ENCODE measurements at regions not wholly inside any gene's neighbourhood (a gene's known extent, or its start where the extent isn't known, plus 50 kb on each side); places are given as distances from the start of the nearest gene placed in this dataset.

DNA sequence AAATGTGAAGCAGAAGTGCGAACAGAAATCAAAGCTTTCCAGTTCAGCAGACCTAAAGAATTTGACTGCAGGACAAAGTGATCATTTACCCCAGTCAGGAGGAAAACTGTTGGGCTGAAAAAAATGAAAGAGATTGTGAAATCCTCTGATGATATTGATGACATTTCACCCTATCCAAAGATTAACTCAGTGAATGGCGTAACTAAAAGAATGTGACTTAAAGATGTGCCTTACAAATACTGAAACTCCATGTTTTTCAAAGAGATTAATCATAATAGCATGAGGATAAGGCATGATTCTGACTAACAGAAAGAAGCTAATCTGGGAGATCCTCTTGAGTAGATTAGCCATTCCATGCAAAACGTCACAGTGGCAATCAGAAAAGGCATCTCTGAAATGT lies 225.6 kb downstream of the DUSP6 start:
- DNase-seq (ENCODE audit: low read depth, low spot score) = no peak
- no peak overlapping the region for H3K27ac ChIP-seq
- no peaks in the 10 kb centered on the region for H3K9me3 ChIP-seq (ENCODE audit: low read depth, low read length)
- no peak overlapping the region for H3K9ac ChIP-seq (ENCODE audit: insufficient read length)
- no peaks in the 10 kb centered on the region for H3K36me3 ChIP-seq (ENCODE audit: insufficient read depth, low read length)
- no peak for TF ChIP-seq POLR2AphosphoS5 (IDR thresholded peaks at IDR 0.05; ENCODE audit: borderline replicate concordance, low read depth, low read length)
- TF ChIP-seq FOXP2 (optimal IDR thresholded peaks at IDR 0.05; ENCODE audit: control extremely low read depth, extremely low read length, insufficient read depth) = no peak
- no peak for TF ChIP-seq EZH2 (IDR thresholded peaks at IDR 0.05)
- no peak overlapping the region for H3K4me3 ChIP-seq

DNA sequence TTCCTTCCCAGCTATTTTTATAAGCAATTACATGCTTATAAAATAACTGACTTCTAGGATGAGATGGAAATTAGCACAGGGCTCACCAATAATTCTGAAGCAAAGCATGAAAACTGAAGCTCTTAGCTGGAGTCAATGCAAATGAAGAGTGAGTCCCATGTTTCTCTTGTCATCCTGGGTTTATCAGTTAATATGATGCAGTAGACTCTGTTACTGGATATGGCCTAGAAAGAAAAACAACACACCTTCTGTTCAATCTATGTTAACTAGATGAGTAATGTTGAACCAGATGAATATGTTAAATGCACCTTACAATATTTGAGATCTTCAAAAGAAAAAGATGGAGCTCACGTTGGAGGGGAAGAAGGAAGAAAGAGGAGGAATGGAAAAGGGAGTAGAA lies 229.4 kb downstream of the DUSP6 start:
- no peak for DNase-seq (ENCODE audit: low read depth, low spot score)
- no peak overlapping the region for H3K27ac ChIP-seq
- H3K4me3 ChIP-seq = no peak overlapping the region
- no peaks in the 10 kb centered on the region for H3K36me3 ChIP-seq (ENCODE audit: insufficient read depth, low read length)
- TF ChIP-seq POLR2AphosphoS5 (IDR thresholded peaks at IDR 0.05; ENCODE audit: borderline replicate concordance, low read depth, low read length) (no peak), FOXP2 (optimal IDR thresholded peaks at IDR 0.05; ENCODE audit: control extremely low read depth, extremely low read length, insufficient read depth) (no peak), EZH2 (IDR thresholded peaks at IDR 0.05) (no peak)
- H3K9me3 ChIP-seq (ENCODE audit: low read depth, low read length) = no peaks in the 10 kb centered on the region
- H3K9ac ChIP-seq (ENCODE audit: insufficient read length) = no peak overlapping the region

- Histone ChIP-seq H3K4me3 (no peak overlapping the region), H3K9ac (ENCODE audit: insufficient read length) (no peak overlapping the region), H3K9me3 (ENCODE audit: low read depth, low read length) (no peaks in the 10 kb centered on the region), H3K36me3 (ENCODE audit: insufficient read depth, low read length) (no peaks in the 10 kb centered on the region), H3K27ac (no peak overlapping the region)
- no peak for DNase-seq (ENCODE audit: low read depth, low spot score)
- TF ChIP-seq FOXP2 (optimal IDR thresholded peaks at IDR 0.05; ENCODE audit: control extremely low read depth, extremely low read length, insufficient read depth) (no peak), EZH2 (IDR thresholded peaks at IDR 0.05) (no peak), POLR2AphosphoS5 (IDR thresholded peaks at IDR 0.05; ENCODE audit: borderline replicate concordance, low read depth, low read length) (no peak)
Measured at GRCh38 chr12:89117448-89118034, 234.8 kb downstream of the DUSP6 start.

- no peak overlapping the region for H3K9ac ChIP-seq (ENCODE audit: insufficient read length)
- TF ChIP-seq EZH2 (IDR thresholded peaks at IDR 0.05) = no peak
- TF ChIP-seq POLR2AphosphoS5 (IDR thresholded peaks at IDR 0.05; ENCODE audit: borderline replicate concordance, low read depth, low read length) = no peak
- no peak for TF ChIP-seq FOXP2 (optimal IDR thresholded peaks at IDR 0.05; ENCODE audit: control extremely low read depth, extremely low read length, insufficient read depth)
- DNase-seq (ENCODE audit: low read depth, low spot score) = no peak
Measured at GRCh38 chr12:89111964-89112363, 240.3 kb downstream of the DUSP6 start.

GRCh38 chr12:89108265-89108664 lies 244.0 kb downstream of the DUSP6 start:
- H3K27ac ChIP-seq = no peak overlapping the region
- TF ChIP-seq FOXP2 (optimal IDR thresholded peaks at IDR 0.05; ENCODE audit: control extremely low read depth, extremely low read length, insufficient read depth) = no peak
- no peak for TF ChIP-seq EZH2 (IDR thresholded peaks at IDR 0.05)
- no peak for TF ChIP-seq POLR2AphosphoS5 (IDR thresholded peaks at IDR 0.05; ENCODE audit: borderline replicate concordance, low read depth, low read length)
- no peaks in the 10 kb centered on the region for H3K9me3 ChIP-seq (ENCODE audit: low read depth, low read length)
- H3K9ac ChIP-seq (ENCODE audit: insufficient read length) = no peak overlapping the region
- no peak for DNase-seq (ENCODE audit: low read depth, low spot score)
- H3K36me3 ChIP-seq (ENCODE audit: insufficient read depth, low read length) = no peaks in the 10 kb centered on the region
- no peak overlapping the region for H3K4me3 ChIP-seq

More at GRCh38 chr12:89111964-89112363, 240.3 kb downstream of the DUSP6 start:
- H3K27ac ChIP-seq = no peak overlapping the region
- no peak overlapping the region for H3K4me3 ChIP-seq
- no peaks in the 10 kb centered on the region for H3K9me3 ChIP-seq (ENCODE audit: low read depth, low read length)
- H3K36me3 ChIP-seq (ENCODE audit: insufficient read depth, low read length) = no peaks in the 10 kb centered on the region

DNA sequence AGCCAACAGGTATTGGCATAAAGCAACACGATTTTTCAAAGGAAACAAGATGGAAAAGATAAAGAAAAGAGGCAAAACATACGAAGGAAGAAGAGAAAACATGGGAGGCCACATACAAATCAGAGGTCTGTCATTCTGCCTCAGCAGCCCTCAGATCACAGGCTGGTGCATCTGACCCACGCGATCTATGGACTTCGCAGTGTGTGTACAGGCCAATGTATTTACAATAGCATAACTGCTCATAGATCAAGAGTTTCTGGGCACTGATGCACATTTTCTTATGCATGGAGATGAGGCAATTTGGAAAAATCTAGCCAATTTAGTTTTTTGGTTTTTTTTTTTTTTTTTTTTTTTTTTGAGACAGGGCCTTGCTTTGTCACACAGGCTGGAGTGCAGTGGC lies 245.4 kb downstream of the DUSP6 start:
- no peaks in the 10 kb centered on the region for H3K36me3 ChIP-seq (ENCODE audit: insufficient read depth, low read length)
- no peak overlapping the region for H3K4me3 ChIP-seq
- H3K9me3 ChIP-seq (ENCODE audit: low read depth, low read length) = no peaks in the 10 kb centered on the region
- H3K27ac ChIP-seq = no peak overlapping the region
- DNase-seq (ENCODE audit: low read depth, low spot score) = no peak
- no peak overlapping the region for H3K9ac ChIP-seq (ENCODE audit: insufficient read length)
- no peak for TF ChIP-seq EZH2 (IDR thresholded peaks at IDR 0.05)
- no peak for TF ChIP-seq POLR2AphosphoS5 (IDR thresholded peaks at IDR 0.05; ENCODE audit: borderline replicate concordance, low read depth, low read length)
- no peak for TF ChIP-seq FOXP2 (optimal IDR thresholded peaks at IDR 0.05; ENCODE audit: control extremely low read depth, extremely low read length, insufficient read depth)

DNA sequence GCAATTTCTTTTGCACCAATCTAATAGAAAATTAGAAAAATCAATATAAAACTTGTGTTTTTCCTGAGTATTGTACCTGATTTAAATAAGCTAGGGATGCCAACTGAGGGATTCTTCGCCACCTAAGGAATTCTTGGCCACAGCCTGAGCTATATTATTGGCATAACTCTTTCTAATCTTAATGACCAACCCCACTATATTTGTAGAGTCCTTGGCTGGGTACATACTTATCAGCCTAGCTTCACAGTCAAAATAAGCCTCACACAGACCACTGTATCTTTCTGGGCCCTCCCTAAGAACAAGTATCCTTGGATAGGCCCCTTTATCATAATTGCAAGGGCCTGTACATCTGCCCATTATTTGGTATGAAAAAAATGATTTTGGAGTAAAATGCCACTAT lies 247.1 kb downstream of the DUSP6 start:
- Histone ChIP-seq H3K9me3 (ENCODE audit: low read depth, low read length) (no peaks in the 10 kb centered on the region), H3K27ac (no peak overlapping the region), H3K9ac (ENCODE audit: insufficient read length) (no peak overlapping the region), H3K4me3 (no peak overlapping the region), H3K36me3 (ENCODE audit: insufficient read depth, low read length) (no peaks in the 10 kb centered on the region)
- no peak for DNase-seq (ENCODE audit: low read depth, low spot score)
- TF ChIP-seq FOXP2 (optimal IDR thresholded peaks at IDR 0.05; ENCODE audit: control extremely low read depth, extremely low read length, insufficient read depth) (no peak), POLR2AphosphoS5 (IDR thresholded peaks at IDR 0.05; ENCODE audit: borderline replicate concordance, low read depth, low read length) (no peak), EZH2 (IDR thresholded peaks at IDR 0.05) (no peak)

DNA sequence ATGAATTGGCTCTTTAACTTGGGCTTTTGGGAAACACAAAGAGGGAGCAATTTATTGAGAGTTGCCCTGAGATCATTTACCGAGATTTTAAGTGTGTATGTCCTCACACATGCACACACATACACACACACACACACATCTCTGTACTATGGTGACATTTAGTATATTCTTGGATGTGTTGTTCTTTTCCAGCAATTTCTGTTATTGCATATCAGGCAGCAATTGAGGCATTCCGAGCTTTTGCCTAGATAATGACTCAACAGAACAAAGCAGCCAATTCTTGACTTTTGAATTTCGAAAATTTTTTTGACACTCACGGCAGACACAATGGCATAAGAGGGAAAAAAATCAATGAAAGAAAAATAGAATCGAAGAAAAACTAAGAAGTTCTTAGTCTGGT lies 248.5 kb downstream of the DUSP6 start:
- Histone ChIP-seq H3K27ac (no peak overlapping the region), H3K9ac (ENCODE audit: insufficient read length) (no peak overlapping the region), H3K9me3 (ENCODE audit: low read depth, low read length) (no peaks in the 10 kb centered on the region), H3K4me3 (no peak overlapping the region), H3K36me3 (ENCODE audit: insufficient read depth, low read length) (no peaks in the 10 kb centered on the region)
- no peak for DNase-seq (ENCODE audit: low read depth, low spot score)
- TF ChIP-seq EZH2 (IDR thresholded peaks at IDR 0.05) (no peak), FOXP2 (optimal IDR thresholded peaks at IDR 0.05; ENCODE audit: control extremely low read depth, extremely low read length, insufficient read depth) (no peak), POLR2AphosphoS5 (IDR thresholded peaks at IDR 0.05; ENCODE audit: borderline replicate concordance, low read depth, low read length) (no peak)

- no peak for TF ChIP-seq POLR2AphosphoS5 (IDR thresholded peaks at IDR 0.05; ENCODE audit: borderline replicate concordance, low read depth, low read length)
- no peak for TF ChIP-seq FOXP2 (optimal IDR thresholded peaks at IDR 0.05; ENCODE audit: control extremely low read depth, extremely low read length, insufficient read depth)
- no peak for TF ChIP-seq EZH2 (IDR thresholded peaks at IDR 0.05)
- no peak overlapping the region for H3K9ac ChIP-seq (ENCODE audit: insufficient read length)
- H3K27ac ChIP-seq = no peak overlapping the region
- no peaks in the 10 kb centered on the region for H3K36me3 ChIP-seq (ENCODE audit: insufficient read depth, low read length)
- no peak for DNase-seq (ENCODE audit: low read depth, low spot score)
- H3K4me3 ChIP-seq = no peak overlapping the region
- no peaks in the 10 kb centered on the region for H3K9me3 ChIP-seq (ENCODE audit: low read depth, low read length)
Measured at GRCh38 chr12:89101440-89101839, 250.9 kb downstream of the DUSP6 start.

Measured in SK-N-MC (cell line).